A549 (cell line): ENCODE measurements at regions not wholly inside any gene's neighbourhood (a gene's known extent, or its start where the extent isn't known, plus 50 kb on each side); places are given as distances from the start of the nearest gene placed in this dataset.

Experiments used
- EHF ChIP-seq: fragments of 250-450 bp; sonication (Bioruptor Pico); IDR thresholded peaks from 2 replicates; pipeline ENCODE4 v1.5.0; 2020; ENCODE audit warnings: mild to moderate bottlenecking
- FOXS1 ChIP-seq: fragments of 250-450 bp; sonication (Bioruptor Pico); IDR thresholded peaks from 2 replicates; pipeline ENCODE4 v1.5.0; 2020; ENCODE audit warnings: mild to moderate bottlenecking, moderate library complexity
- MYC ChIP-seq: IDR thresholded peaks from 2 replicates; pipeline ENCODE4 v1.6.1; 2012; ENCODE audit warnings: mild to moderate bottlenecking, inconsistent platforms, low read length, improper control_type of control experiment, borderline replicate concordance
- NPAS2 ChIP-seq: fragments of 250-450 bp; sonication (Bioruptor Pico); IDR thresholded peaks from 2 replicates; pipeline ENCODE4 v1.8.0; 2022; ENCODE audit warnings: mild to moderate bottlenecking, moderate library complexity, borderline replicate concordance
- POLR2A ChIP-seq: IDR thresholded peaks from 2 replicates; pipeline ENCODE4 v1.6.1; 2012; ENCODE audit warnings: mild to moderate bottlenecking, low read length
- RFX5 ChIP-seq: fragments of 450-650 bp; IDR thresholded peaks from 2 replicates; pipeline ENCODE4 v1.7.1; 2014; ENCODE audit warnings: antibody characterized with exemption, mild to moderate bottlenecking, moderate library complexity
- SMC3 ChIP-seq: fragments of >200 bp; sonication (Bioruptor Twin); formaldehyde crosslinking; IDR thresholded peaks from 3 replicates; pipeline ENCODE4 v1.6.1; 2018; ENCODE audit warnings: inconsistent platforms
- SREBF2 ChIP-seq: fragments of 450-650 bp; IDR thresholded peaks from 2 replicates; pipeline ENCODE4 v1.6.1; 2014; ENCODE audit warnings: mild to moderate bottlenecking, moderate library complexity
- TF ChIP-seq, protein P1 (sequence below): fragments of >200 bp; sonication (Bioruptor Twin); formaldehyde crosslinking; IDR thresholded peaks from 3 replicates; pipeline ENCODE4 v1.5.1; 2016
- TF ChIP-seq, protein P2 (sequence below): IDR thresholded peaks from 2 replicates; pipeline ENCODE4 v1.6.1; 2012
- TF ChIP-seq, protein P3 (sequence below): fragments of 200-600 bp; sonication (generic); IDR thresholded peaks from 2 replicates; pipeline ENCODE4 v1.6.1; 2016; ENCODE audit warnings: antibody characterized with exemption, mild to moderate bottlenecking, moderate library complexity
- TF ChIP-seq, protein P4 (sequence below): IDR thresholded peaks from 2 replicates; pipeline ENCODE4 v1.6.1; 2012

DNA sequence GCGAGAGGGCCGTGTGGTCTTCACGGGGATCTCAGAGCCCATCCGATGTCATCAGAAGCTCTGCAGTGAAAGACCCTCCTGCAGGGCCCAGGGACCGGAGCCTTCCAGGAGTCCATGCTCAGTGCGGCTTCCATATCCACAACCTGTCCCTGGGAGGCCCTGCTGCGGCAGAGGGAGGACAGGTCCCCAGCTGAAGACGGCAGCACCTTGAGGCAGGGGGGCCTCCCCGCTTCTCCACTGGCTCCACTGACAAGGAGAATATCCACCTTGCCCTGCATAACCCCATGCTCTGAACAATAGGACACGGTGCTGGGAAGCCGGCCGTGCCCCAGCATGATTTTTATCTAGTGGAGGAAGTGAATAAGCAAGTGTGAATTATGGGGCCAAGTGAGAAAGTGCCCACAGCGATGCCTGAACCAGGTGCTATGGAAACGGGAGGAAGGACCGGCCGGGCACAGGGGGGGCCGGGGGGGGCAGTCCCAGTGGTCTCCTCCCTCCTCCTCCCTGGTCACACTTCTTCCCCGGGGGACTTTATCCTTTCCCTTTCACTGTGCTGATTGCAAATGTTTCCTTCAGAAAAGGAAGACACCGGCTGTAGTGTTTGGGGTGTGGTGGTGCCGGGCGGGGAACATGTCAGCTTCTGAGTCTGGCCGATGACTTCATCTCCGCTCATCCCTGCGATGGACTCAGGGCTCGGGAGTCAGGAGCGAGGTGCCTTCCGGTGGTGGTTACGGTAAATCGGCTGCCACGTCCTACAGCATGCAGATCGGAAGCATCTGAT is 225.1 kb downstream of the ERMARD start:
- TF ChIP-seq, protein P1, sequence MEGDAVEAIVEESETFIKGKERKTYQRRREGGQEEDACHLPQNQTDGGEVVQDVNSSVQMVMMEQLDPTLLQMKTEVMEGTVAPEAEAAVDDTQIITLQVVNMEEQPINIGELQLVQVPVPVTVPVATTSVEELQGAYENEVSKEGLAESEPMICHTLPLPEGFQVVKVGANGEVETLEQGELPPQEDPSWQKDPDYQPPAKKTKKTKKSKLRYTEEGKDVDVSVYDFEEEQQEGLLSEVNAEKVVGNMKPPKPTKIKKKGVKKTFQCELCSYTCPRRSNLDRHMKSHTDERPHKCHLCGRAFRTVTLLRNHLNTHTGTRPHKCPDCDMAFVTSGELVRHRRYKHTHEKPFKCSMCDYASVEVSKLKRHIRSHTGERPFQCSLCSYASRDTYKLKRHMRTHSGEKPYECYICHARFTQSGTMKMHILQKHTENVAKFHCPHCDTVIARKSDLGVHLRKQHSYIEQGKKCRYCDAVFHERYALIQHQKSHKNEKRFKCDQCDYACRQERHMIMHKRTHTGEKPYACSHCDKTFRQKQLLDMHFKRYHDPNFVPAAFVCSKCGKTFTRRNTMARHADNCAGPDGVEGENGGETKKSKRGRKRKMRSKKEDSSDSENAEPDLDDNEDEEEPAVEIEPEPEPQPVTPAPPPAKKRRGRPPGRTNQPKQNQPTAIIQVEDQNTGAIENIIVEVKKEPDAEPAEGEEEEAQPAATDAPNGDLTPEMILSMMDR = no peak
- TF ChIP-seq, protein P2, sequence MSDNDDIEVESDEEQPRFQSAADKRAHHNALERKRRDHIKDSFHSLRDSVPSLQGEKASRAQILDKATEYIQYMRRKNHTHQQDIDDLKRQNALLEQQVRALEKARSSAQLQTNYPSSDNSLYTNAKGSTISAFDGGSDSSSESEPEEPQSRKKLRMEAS = no peak
- TF ChIP-seq, protein P3, sequence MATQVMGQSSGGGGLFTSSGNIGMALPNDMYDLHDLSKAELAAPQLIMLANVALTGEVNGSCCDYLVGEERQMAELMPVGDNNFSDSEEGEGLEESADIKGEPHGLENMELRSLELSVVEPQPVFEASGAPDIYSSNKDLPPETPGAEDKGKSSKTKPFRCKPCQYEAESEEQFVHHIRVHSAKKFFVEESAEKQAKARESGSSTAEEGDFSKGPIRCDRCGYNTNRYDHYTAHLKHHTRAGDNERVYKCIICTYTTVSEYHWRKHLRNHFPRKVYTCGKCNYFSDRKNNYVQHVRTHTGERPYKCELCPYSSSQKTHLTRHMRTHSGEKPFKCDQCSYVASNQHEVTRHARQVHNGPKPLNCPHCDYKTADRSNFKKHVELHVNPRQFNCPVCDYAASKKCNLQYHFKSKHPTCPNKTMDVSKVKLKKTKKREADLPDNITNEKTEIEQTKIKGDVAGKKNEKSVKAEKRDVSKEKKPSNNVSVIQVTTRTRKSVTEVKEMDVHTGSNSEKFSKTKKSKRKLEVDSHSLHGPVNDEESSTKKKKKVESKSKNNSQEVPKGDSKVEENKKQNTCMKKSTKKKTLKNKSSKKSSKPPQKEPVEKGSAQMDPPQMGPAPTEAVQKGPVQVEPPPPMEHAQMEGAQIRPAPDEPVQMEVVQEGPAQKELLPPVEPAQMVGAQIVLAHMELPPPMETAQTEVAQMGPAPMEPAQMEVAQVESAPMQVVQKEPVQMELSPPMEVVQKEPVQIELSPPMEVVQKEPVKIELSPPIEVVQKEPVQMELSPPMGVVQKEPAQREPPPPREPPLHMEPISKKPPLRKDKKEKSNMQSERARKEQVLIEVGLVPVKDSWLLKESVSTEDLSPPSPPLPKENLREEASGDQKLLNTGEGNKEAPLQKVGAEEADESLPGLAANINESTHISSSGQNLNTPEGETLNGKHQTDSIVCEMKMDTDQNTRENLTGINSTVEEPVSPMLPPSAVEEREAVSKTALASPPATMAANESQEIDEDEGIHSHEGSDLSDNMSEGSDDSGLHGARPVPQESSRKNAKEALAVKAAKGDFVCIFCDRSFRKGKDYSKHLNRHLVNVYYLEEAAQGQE = no peak
- TF ChIP-seq EHF (CRISPR knock-in tag) (no peak), SREBF2 (no peak), RFX5 (no peak), FOXS1 (CRISPR knock-in tag) (no peak), MYC (no peak), POLR2A (no peak), NPAS2 (no peak), SMC3 (no peak)
- TF ChIP-seq, protein P4, sequence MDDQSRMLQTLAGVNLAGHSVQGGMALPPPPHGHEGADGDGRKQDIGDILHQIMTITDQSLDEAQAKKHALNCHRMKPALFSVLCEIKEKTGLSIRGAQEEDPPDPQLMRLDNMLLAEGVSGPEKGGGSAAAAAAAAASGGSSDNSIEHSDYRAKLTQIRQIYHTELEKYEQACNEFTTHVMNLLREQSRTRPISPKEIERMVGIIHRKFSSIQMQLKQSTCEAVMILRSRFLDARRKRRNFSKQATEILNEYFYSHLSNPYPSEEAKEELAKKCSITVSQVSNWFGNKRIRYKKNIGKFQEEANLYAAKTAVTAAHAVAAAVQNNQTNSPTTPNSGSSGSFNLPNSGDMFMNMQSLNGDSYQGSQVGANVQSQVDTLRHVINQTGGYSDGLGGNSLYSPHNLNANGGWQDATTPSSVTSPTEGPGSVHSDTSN = no peak
